ENCODE measurements at regions not wholly inside any gene's neighbourhood (a gene's known extent, or its start where the extent isn't known, plus 50 kb on each side); places are given as distances from the start of the nearest gene placed in this dataset.

- no peak for ATAC-seq
- ChIA-PET POLR2A (no interaction called here), CTCF (ENCODE audit: low intra/inter-chr PET ratio, low total read pairs) (no interaction called here)
- no TSS peak for BruUV-seq (replicated peaks)
- no peak overlapping the region for H3K4me2 ChIP-seq (ENCODE audit: low read depth, low read length)
- no peak overlapping the region for H2AFZ ChIP-seq (ENCODE audit: low read length)
- no peak for FAIRE-seq
- H3K27ac ChIP-seq (ENCODE audit: extremely low read length, insufficient read depth, low read length), result no peak overlapping the region
- intact Hi-C loops (cut with micrococcal nuclease; ENCODE audit: unreplicated experiment) (no loop called here), in situ Hi-C loops (cut with HindIII; ENCODE audit: extremely low pct_ligation_motif_present, low pct_unique_long_range_greater_than_20kb) (no loop called here)
- DNase-seq (ENCODE audit: low spot score), result no peak
- H3K79me2 ChIP-seq (ENCODE audit: insufficient read depth, low read length), result no peaks in the 10 kb centered on the region
- no peaks in the 10 kb centered on the region for H3K36me3 ChIP-seq (replicated peaks in 1 of 2; ENCODE audit: control insufficient read depth in 1 of 2, insufficient read depth in 2 of 2, low read length in 2 of 2)
- H3K4me1 ChIP-seq (ENCODE audit: insufficient read depth, low read length), result no peaks in the 10 kb centered on the region
- no peak overlapping the region for H3K9ac ChIP-seq (ENCODE audit: insufficient read depth, low read depth, low read length)
- no peaks in the 10 kb centered on the region for H3K9me3 ChIP-seq (ENCODE audit: low read length)
- WGBS (ENCODE audit: low lambda C conversion rate), result 3% methylated on average over 5 of the region's 5 CpGs
- H4K20me1 ChIP-seq (ENCODE audit: insufficient read depth, low read length), result no peaks in the 10 kb centered on the region
- H3K4me3 ChIP-seq (replicated peaks in 1 of 3; ENCODE audit: insufficient read depth in 1 of 3, low read depth in 2 of 3, low read length in 3 of 3), result no peak overlapping the region
- H3K27me3 ChIP-seq (ENCODE audit: control insufficient read depth in 1 of 2, insufficient read depth in 2 of 2, low read length in 2 of 2), result no peaks in the 10 kb centered on the region
- TF ChIP-seq KDM1A (CRISPR knock-in tag; IDR thresholded peaks at IDR 0.05) (no peak), BCL6 (CRISPR knock-in tag; IDR thresholded peaks at IDR 0.05) (no peak), ZSCAN9 (CRISPR knock-in tag; IDR thresholded peaks at IDR 0.05; ENCODE audit: borderline replicate concordance) (no peak), ZNF772 (CRISPR knock-in tag; IDR thresholded peaks at IDR 0.05) (no peak), IRF2 (CRISPR knock-in tag; IDR thresholded peaks at IDR 0.05) (no peak)
Observed at GRCh38 chr2:104371087-104371781, 482.7 kb upstream of the POU3F3 start.

- no peak for ATAC-seq
- Histone ChIP-seq H3K9ac (ENCODE audit: insufficient read depth, low read depth, low read length) (no peak overlapping the region), H3K9me3 (ENCODE audit: low read length) (no peaks in the 10 kb centered on the region), H3K27ac (ENCODE audit: extremely low read length, insufficient read depth, low read length) (no peak overlapping the region), H3K4me3 (replicated peaks in 1 of 3; ENCODE audit: insufficient read depth in 1 of 3, low read depth in 2 of 3, low read length in 3 of 3) (no peak overlapping the region), H3K79me2 (ENCODE audit: insufficient read depth, low read length) (no peaks in the 10 kb centered on the region), H4K20me1 (ENCODE audit: insufficient read depth, low read length) (no peaks in the 10 kb centered on the region), H3K27me3 (ENCODE audit: control insufficient read depth in 1 of 2, insufficient read depth in 2 of 2, low read length in 2 of 2) (no peaks in the 10 kb centered on the region), H3K36me3 (replicated peaks in 1 of 2; ENCODE audit: control insufficient read depth in 1 of 2, insufficient read depth in 2 of 2, low read length in 2 of 2) (no peaks in the 10 kb centered on the region), H3K4me1 (ENCODE audit: insufficient read depth, low read length) (no peaks in the 10 kb centered on the region), H3K4me2 (ENCODE audit: low read depth, low read length) (no peak overlapping the region), H2AFZ (ENCODE audit: low read length) (no peak overlapping the region)
- no TSS peak for BruUV-seq (replicated peaks)
- DNase-seq (ENCODE audit: low spot score), result no peak
- ChIA-PET CTCF (ENCODE audit: low intra/inter-chr PET ratio, low total read pairs) (no interaction called here), POLR2A (no interaction called here)
- intact Hi-C loops (cut with micrococcal nuclease; ENCODE audit: unreplicated experiment), result no loop called here
- FAIRE-seq, result no peak
- in situ Hi-C loops (cut with HindIII; ENCODE audit: extremely low pct_ligation_motif_present, low pct_unique_long_range_greater_than_20kb), result no loop called here
- TF ChIP-seq MAZ (IDR thresholded peaks at IDR 0.05; ENCODE audit: borderline replicate concordance, low read depth, low read length) (no peak), MAZ (CRISPR knock-in tag; IDR thresholded peaks at IDR 0.05; ENCODE audit: low read depth) (no peak), CAMTA2 (CRISPR knock-in tag; IDR thresholded peaks at IDR 0.05; ENCODE audit: borderline replicate concordance) (no peak), ZNF296 (CRISPR knock-in tag; conservative IDR thresholded peaks at IDR 0.05) (no peak), HOXA3 (CRISPR knock-in tag; IDR thresholded peaks at IDR 0.05) (no peak), ZSCAN20 (CRISPR knock-in tag; IDR thresholded peaks at IDR 0.05; ENCODE audit: borderline replicate concordance) (no peak), FOXO4 (CRISPR knock-in tag; conservative IDR thresholded peaks at IDR 0.05) (no peak), SNAI1 (CRISPR knock-in tag; IDR thresholded peaks at IDR 0.05; ENCODE audit: borderline replicate concordance) (no peak), ZNF883 (CRISPR knock-in tag; IDR thresholded peaks at IDR 0.05; ENCODE audit: not compliant biosample characterization) (no peak), HDAC1 (CRISPR knock-in tag; IDR thresholded peaks at IDR 0.05) (no peak), ZNF691 (CRISPR knock-in tag; IDR thresholded peaks at IDR 0.05; ENCODE audit: borderline replicate concordance, low read depth) (no peak), FOXC1 (CRISPR knock-in tag; IDR thresholded peaks at IDR 0.05; ENCODE audit: borderline replicate concordance) (no peak), SOX5 (CRISPR knock-in tag; IDR thresholded peaks at IDR 0.05; ENCODE audit: borderline replicate concordance) (no peak), ZFAT (CRISPR knock-in tag; conservative IDR thresholded peaks at IDR 0.05) (no peak), ZSCAN30 (CRISPR knock-in tag; IDR thresholded peaks at IDR 0.05) (no peak)
Observed at GRCh38 chr2:104375206-104375605, 478.7 kb upstream of the POU3F3 start.

Measured in HepG2 (cell line).